Neural crest cell (in vitro differentiated cells): ENCODE measurements at regions not wholly inside any gene's neighbourhood (a gene's known extent, or its start where the extent isn't known, plus 50 kb on each side); places are given as distances from the start of the nearest gene placed in this dataset.

Experiments
- DNase-seq: peaks from one replicate; pipeline ENCODE4 v3.0.0; 2021; ENCODE audit warnings: low read depth, mixed read lengths, low spot score
- H3K27ac Mint-ChIP-seq: one replicate; pipeline ENCODE4 v1.8.0; 2021; ENCODE audit warnings: mild to moderate bottlenecking, mixed read lengths; ENCODE audit not compliant: unreplicated experiment
- H3K27me3 Mint-ChIP-seq: 2 replicates; pipeline ENCODE4 v1.8.0; 2021; ENCODE audit warnings: low read depth, mild to moderate bottlenecking, mixed read lengths
- H3K36me3 Mint-ChIP-seq: 2 replicates; pipeline ENCODE4 v1.8.0; 2021; ENCODE audit warnings: low read depth, mild to moderate bottlenecking, mixed read lengths
- H3K4me1 Mint-ChIP-seq: 2 replicates; pipeline ENCODE4 v1.8.0; 2021; ENCODE audit warnings: mixed read lengths
- H3K4me3 Mint-ChIP-seq: one replicate; pipeline ENCODE4 v1.8.0; 2021; ENCODE audit warnings: mild to moderate bottlenecking, mixed read lengths
- H3K9me3 Mint-ChIP-seq: 2 replicates; pipeline ENCODE4 v1.8.0; 2021; ENCODE audit warnings: mixed read lengths
- TF ChIP-seq, protein P1 (sequence below): fragments of 200-600 bp; sonication (generic); conservative IDR thresholded peaks from 2 replicates; pipeline ENCODE4 v1.5.0; 2021; ENCODE audit warnings: antibody characterized with exemption, mild to moderate bottlenecking

GRCh38 chr18:37935086-37935485 lies 369.5 kb upstream of the CELF4 start:
- Mint-ChIP-seq H3K27ac (no peak overlapping the region), H3K9me3 (peaks cover 17% of the 10 kb centered on the region), H3K36me3 (peaks cover 2% of the 10 kb centered on the region), H3K27me3 (no peaks in the 10 kb centered on the region), H3K4me3 (no peak overlapping the region), H3K4me1 (no peaks in the 10 kb centered on the region)
- TF ChIP-seq, protein P1, sequence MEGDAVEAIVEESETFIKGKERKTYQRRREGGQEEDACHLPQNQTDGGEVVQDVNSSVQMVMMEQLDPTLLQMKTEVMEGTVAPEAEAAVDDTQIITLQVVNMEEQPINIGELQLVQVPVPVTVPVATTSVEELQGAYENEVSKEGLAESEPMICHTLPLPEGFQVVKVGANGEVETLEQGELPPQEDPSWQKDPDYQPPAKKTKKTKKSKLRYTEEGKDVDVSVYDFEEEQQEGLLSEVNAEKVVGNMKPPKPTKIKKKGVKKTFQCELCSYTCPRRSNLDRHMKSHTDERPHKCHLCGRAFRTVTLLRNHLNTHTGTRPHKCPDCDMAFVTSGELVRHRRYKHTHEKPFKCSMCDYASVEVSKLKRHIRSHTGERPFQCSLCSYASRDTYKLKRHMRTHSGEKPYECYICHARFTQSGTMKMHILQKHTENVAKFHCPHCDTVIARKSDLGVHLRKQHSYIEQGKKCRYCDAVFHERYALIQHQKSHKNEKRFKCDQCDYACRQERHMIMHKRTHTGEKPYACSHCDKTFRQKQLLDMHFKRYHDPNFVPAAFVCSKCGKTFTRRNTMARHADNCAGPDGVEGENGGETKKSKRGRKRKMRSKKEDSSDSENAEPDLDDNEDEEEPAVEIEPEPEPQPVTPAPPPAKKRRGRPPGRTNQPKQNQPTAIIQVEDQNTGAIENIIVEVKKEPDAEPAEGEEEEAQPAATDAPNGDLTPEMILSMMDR = no peak
- DNase-seq = no peak

- no peaks in the 10 kb centered on the region for H3K27me3 Mint-ChIP-seq
- no peak for DNase-seq
- H3K36me3 Mint-ChIP-seq = peaks cover 5% of the 10 kb centered on the region
- no peaks in the 10 kb centered on the region for H3K4me1 Mint-ChIP-seq
- peaks cover 14% of the 10 kb centered on the region for H3K9me3 Mint-ChIP-seq
- no peak overlapping the region for H3K4me3 Mint-ChIP-seq
- TF ChIP-seq, protein P1 = no peak
- no peak overlapping the region for H3K27ac Mint-ChIP-seq
Measured at GRCh38 chr18:37930640-37931039, 365.0 kb upstream of the CELF4 start.

DNA sequence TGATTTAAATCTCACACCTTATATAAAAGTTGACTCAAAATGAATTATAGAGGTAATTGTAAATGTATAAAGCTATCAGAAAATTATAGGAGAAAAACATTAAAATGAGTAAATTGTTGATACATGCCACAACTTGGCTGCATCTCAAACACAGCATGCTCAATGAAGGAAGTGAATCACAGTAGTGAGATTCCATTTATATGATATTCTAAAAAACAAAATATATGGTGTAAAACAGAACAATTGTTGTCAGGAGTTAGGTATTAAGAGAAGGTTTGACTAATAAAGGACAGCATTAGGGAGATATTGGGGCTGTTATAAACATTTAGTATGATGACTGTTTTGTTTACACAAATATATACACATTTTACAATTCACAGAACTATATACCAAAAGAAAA lies 356.6 kb upstream of the CELF4 start:
- H3K36me3 Mint-ChIP-seq = no peaks in the 10 kb centered on the region
- TF ChIP-seq, protein P1 = no peak
- H3K4me1 Mint-ChIP-seq = no peaks in the 10 kb centered on the region
- no peaks in the 10 kb centered on the region for H3K27me3 Mint-ChIP-seq
- DNase-seq = no peak
- no peak overlapping the region for H3K27ac Mint-ChIP-seq
- no peak overlapping the region for H3K4me3 Mint-ChIP-seq
- no peaks in the 10 kb centered on the region for H3K9me3 Mint-ChIP-seq

- H3K9me3 Mint-ChIP-seq = no peaks in the 10 kb centered on the region
- DNase-seq = no peak
- TF ChIP-seq, protein P1 = no peak
- H3K36me3 Mint-ChIP-seq = no peaks in the 10 kb centered on the region
- no peaks in the 10 kb centered on the region for H3K27me3 Mint-ChIP-seq
- no peaks in the 10 kb centered on the region for H3K4me1 Mint-ChIP-seq
- H3K27ac Mint-ChIP-seq = no peak overlapping the region
- H3K4me3 Mint-ChIP-seq = no peak overlapping the region
Measured at GRCh38 chr18:37920865-37921264, 355.3 kb upstream of the CELF4 start.

DNA sequence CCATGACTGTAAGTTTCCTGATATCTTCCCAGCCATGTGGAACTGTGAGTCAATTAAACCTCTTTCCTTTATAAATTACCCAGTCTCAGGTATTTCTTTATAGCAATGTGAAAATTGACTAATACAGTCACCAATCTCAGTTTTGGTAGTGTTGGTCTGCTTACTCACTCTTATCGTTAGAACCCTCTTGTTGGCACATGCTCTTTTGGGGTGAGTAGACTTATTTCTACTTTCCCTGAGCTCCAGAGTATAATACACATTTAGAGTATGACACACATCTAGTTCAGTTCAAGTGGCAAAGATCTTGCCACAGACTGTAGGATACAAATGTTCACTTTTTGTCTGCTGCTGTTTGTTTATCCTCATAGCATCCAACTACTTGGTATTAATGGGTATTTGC lies 347.5 kb upstream of the CELF4 start:
- H3K27ac Mint-ChIP-seq = no peak overlapping the region
- H3K36me3 Mint-ChIP-seq = no peaks in the 10 kb centered on the region
- no peaks in the 10 kb centered on the region for H3K27me3 Mint-ChIP-seq
- no peaks in the 10 kb centered on the region for H3K4me1 Mint-ChIP-seq
- DNase-seq = no peak
- TF ChIP-seq, protein P1 = no peak
- no peak overlapping the region for H3K4me3 Mint-ChIP-seq
- no peaks in the 10 kb centered on the region for H3K9me3 Mint-ChIP-seq

- Mint-ChIP-seq H3K4me1 (no peaks in the 10 kb centered on the region), H3K27me3 (no peaks in the 10 kb centered on the region), H3K27ac (no peak overlapping the region), H3K4me3 (no peak overlapping the region), H3K9me3 (no peaks in the 10 kb centered on the region), H3K36me3 (no peaks in the 10 kb centered on the region)
- TF ChIP-seq, protein P1 = no peak
- no peak for DNase-seq
Measured at GRCh38 chr18:37902344-37902743, 336.7 kb upstream of the CELF4 start.
